HG03280 (cell line): ENCODE measurements at regions not wholly inside any gene's neighbourhood (a gene's known extent, or its start where the extent isn't known, plus 50 kb on each side); places are given as distances from the start of the nearest gene placed in this dataset.

Source experiments
- ATAC-seq: cut with Tn5 transposase; IDR thresholded peaks from one replicate; pipeline ENCODE4 v1.9.1; 2021; ENCODE audit warnings: mild to moderate bottlenecking, moderate library complexity; ENCODE audit not compliant: unreplicated experiment

DNA sequence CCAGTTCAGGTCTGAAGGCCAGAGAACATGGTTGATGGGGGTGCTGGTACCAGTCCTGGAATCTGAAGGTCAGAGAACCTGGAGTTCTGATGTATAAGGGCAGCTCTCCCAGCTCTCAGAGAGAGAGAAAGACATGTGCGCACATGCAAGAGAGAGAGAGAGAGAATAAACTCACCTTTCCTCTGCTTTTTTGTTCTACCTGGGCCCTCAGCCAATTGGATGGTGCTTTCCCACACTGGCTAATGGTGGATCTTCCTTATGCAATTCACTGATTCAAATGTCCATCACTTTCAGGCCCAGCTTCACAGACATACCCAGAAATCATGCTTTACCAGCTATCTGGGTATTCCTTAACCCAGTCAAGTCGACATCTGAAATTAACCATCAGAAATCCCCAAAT lies 377.7 kb upstream of the MEX3C start:
- ATAC-seq, result no peak

DNA sequence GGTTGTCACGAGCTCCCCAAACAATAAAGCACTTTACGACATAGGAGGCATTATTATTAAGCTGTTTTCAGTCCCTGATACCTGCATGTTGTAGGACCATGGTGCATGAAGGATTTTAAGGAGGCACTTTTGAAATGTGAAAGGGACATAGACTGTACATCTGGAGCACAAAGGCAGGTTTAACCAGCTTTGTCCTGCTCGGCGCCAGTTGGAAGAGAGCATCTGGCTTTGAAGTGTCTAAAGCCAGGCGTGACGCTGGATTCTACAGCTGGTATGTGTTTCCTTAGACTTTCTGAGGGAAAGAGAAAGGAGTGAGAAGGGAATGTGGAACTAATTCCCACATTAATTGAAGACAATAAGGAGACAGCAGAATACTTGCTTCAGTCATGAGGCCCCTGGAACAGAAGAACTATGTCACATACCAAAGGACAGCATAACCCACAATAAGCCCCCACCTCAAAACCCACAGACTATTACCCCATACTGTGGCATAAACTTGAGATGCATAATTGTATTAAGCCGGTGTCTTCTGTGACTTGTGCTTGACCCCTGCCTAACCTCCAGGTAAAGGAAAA lies 381.0 kb upstream of the MEX3C start:
- no peak for ATAC-seq

DNA sequence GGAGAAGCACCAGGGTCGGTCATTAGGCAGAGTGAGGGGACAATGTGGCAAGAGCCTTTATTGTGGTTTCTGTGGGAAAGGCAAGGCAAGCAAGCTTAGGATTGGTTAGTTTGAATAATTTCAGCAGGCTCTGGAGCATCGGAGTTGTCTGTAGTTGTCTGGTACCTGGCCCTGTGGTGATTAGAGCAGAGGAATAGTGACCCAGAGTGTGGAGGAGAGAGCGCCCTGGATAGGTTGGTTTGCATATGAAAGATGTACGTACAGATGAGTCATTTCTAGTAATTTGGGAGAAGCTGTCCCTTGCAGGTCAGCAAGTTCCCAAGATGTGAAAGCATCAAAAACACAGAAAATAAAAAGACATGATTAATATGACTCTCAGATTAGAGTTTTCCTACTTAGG lies 383.1 kb upstream of the MEX3C start:
- ATAC-seq, result no peak

DNA sequence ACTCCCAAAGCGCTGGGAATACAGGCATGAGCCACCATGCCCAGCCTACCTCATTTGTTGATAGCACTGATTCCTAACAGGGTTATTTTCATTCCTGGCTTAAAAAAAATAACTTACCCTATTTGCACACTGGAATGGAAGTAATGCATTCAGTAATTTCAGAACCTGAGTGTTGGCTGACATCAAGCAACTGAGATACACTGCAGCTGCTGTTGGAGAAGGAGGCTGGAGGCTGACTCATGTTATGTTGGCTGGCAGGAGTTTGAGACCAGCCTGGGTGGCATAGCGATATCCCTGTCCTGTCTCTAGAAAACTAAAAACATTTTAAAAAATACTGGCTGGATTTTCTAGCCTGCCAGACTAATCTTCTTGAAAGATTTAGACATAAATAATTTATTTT lies 385.1 kb upstream of the MEX3C start:
- no peak for ATAC-seq

DNA sequence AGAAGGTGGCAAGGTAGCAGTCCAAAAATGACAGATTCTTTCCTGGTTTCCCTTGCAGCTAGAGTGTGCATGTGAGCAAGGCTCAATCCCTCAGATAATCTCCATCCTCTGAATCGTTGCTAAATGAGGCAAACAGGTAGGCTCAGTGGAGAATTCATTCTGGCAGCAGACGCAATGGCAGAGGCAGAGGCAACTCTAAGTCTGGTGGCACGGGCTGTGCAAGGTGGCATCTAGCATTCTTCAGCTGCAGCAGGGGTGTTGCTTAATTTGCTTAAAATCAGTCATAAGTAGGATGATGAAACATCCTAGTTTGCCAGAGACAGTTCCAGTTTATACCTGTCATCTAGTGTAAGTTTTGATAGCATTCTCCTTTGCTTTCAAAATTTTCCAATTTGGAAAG lies 391.1 kb upstream of the MEX3C start:
- ATAC-seq, result no peak

DNA sequence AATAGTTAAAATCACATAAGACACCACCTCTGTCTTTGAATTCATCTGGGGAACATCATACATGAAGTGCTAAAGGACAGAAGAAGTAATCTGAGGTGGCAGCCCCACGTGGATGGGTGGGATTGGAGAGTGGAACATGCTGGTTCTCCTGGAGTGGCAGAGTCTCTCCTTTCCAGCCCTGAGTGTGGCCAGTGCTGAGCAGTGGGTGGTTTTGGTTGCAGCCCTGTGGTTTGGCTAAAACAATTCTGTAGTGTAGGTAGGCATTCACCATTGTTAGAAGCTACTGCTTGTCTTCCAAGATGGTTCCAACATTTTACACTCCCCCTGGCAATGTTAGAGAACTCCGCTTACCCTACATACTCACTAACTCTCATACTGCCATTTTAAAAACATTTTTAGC lies 396.4 kb upstream of the MEX3C start:
- no peak for ATAC-seq

DNA sequence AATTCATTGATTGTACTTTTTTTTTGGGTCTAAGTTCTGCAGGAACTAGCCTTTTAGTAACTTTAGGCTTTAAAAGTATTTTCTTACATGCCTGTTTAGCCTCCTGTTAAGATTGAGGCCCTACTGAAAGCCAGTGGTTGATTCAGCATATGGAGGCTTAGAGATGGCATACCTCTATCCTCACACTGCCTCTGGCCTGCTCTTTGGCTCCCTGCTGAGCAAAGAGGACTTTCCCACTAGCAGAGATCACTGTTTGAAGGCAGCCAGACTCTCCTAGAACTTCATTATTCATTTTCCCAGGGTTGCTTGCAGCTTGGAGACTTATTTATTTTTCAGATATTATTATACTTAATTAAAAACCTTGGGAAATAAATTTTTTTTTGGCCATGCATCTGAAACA lies 405.6 kb upstream of the MEX3C start:
- no peak for ATAC-seq

DNA sequence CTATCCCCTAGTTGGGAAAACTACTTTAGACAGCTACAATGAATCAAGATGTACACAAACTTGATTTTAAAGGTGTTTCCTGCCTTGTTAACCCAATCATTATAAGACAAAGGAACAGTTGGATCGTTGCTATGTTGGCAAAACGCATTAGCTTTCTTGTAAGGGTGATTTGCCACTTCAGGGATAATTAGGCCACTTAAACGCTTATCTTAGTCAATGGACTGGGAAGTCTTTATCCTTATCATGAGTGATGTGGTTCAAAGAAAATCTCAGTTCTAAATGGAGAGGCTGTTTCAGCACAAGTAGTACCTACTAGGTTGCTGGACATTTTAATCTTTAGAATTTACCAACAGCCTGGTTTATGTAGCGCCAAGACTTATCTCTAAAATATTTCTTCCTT lies 406.1 kb upstream of the MEX3C start:
- ATAC-seq, result no peak

DNA sequence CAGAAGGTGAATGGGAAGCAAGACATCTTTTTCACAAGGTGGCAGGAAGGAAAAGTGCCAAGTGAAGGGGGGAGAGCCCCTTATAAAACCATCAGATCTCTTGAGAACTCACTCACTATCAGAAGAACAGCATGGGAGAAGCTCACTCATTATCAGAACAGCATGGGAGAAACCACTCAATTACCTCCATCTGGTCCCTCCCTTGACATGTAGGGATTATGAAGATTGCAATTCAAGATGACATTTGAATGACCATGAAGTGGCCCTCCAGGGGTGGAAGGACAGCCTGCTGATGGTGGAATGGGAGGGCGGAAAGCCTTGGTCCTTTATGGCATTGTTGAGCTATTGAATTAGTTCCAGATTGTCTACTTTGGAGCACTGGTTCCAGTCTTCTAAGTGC lies 413.0 kb upstream of the MEX3C start:
- no peak for ATAC-seq

DNA sequence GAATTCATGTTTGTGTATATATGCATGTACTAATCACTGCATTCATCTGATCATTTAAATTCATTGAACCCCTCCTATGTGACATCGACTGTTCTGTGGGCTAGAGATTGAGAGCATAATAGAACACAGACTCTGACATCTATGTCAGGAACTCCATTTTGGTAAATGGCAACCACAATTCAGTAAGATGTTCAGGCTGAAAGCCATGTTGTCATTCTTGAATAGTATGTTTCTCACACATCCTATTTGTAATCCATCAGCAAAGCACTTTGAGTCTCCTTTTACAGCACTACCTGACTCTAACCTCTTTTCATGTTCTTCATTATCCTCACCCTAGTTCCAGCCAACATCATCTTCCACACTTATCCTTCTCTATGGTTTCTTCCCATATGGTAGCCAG lies 413.8 kb upstream of the MEX3C start:
- ATAC-seq, result no peak

DNA sequence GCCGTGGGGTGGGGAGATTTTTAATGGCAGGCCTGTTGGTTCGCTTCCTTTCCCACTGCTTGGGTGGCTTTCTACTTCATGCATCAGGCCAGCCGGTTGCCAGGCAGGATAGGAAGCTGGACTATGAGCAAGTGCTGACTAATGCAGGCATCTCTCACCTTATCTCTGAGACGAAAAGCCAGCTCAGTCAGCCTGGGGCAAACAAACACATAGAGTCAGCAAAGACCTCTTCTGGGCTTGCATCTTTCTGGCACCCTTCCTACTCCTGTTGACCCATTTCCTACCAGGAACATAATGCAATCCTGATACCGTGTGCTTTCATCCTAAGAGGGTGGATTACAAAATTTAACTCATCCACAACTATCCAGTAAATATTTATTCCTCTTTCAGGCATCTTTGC lies 416.6 kb upstream of the MEX3C start:
- ATAC-seq, result no peak

DNA sequence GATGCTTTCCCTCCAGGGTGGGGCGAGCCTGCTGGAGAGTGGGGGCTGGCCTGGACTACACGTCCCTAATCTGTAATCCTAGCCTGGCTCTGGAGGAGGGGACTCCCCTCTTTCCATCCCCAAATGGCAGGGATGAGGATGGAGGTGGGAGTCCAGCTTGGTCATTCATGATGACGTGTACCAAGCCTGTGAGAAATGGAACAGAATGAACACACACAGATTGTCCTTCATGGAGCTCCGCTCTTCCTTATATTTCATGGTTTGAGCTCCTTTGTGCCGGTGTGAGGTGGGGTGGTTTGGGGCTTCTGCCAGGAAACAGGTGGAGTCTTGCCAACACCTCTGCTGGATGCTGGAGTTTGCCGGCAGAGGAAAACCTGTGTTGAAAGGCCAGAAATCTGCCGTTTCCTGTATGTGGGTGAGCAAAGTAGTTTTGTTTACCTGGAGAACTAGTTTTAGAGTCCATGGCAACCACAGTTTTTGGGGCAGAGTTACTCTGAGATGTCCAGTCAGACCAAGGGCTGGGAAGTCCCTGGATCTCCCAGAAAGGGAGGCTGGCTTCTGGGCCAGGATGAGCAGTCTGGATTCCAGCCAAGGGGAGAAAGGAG lies 417.6 kb upstream of the MEX3C start:
- ATAC-seq, result no peak

DNA sequence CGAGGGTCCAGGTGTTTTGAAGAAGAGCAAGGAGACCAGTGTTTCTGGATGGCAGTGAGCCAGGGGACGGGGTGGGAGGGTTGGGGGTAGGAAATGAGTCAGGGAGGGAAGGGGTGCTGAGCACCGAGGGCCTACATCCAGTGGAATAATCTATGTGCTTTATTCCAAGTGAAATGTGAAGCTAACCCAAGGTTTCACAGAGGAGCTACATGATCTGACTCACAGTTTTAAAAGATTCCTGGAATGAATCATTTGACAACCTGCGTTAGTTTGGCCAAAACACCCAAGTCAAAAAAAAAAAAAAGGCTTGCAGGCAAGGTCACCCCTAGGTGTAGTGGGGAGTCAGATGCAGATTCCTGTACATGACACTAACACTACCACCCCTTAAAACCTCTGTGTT lies 419.7 kb upstream of the MEX3C start:
- ATAC-seq, result no peak

DNA sequence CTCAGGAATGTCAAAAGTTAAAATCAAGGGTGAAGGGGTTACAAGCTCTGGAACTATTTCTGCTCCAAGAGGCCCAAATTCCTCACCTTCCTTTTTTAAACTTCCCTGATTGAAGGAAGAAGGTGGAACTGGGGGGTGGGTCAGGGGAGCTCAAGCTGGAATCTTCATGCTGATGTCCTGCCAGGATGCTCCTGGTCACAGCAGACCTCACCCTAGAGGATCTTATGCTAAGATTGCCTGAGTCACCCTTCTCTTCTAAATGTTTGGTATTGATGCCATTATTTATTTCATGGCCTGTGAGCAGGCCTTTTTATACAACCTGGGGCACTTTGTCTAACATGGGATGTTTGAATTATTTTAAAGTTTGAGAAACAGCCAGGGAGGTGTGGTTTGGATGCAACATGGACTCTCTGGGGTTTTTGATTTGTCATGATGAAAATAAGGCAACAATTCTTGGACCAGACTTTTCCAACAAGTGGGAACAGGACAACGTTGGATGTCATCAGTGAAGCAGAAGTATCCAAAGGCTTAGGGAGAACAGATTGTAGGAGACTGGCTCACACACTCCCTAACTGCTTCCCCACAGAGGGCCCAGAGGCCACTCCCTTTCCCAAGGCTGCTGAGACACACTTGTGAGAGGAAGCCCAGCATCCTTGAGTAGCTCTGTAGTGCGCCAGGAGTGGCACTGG lies 420.2 kb upstream of the MEX3C start:
- ATAC-seq, result no peak

DNA sequence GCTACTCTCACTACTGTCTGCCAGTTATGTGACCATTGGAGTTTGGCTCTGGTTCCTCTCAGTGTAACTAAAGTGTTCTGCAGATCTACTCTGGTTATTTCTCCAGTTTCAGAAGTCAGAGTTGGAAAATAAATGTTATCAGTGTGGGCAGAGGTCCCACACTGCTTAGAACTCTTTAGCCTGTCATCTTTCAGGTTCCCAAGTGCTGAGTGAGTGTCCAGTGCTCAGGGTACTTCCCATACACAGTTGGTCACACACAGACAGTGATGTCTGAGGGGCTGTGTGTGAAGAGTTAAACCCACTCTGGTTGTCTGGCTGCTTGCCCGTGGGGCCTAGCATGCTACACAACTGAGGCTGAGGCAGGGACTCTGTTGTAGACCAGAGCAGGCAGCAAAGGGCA lies 421.8 kb upstream of the MEX3C start:
- ATAC-seq, result no peak

DNA sequence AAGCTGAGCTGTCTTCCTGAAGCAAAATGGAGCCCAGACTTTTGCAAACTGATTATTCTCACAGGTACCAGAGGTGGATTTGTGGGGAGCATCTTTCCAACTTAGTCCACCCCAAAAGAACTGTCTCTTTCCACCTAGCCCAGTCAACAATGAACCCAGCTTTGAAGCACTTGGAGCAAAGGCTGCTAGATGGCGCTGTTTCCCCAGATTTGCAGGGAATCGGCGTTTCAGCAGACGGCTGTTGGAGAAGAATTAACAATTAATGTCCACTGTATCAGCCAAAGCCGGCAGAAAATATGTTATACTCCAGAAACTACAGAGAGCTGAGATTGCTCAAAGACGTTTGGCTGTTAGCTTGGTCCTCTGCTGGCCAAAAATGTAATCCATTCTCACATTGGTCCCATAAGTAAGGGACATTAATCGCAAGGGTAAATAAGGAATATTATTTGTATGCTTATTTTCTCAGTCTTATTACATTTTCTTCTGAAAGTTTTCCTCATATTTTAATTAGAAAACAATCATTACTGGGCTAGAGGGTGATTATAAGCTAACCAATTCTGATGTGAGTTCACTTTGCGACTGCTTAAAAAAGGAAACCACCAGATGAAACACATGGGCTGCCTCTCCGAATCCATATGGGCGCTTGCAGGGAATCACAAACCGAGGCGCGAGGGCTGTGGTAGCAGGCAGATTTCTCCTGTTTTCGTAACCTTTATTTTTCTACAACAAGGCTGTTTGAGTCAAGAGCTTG lies 423.8 kb upstream of the MEX3C start:
- ATAC-seq, result peak; percentile 57

DNA sequence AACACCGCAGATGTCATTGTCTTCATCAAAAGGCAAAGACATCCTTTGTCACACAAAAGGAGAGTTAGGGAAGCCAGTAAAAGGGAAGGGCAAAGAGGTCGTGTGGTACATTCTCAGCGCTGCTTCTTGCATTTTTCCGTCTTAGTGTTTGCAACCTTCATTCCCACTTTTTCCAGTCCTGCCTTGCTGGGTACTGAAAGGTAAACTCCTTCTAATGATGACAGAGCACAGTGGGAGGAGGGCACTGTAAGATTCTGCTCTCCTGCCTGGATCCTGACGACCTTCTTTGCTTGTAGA lies 424.3 kb upstream of the MEX3C start:
- no peak for ATAC-seq

DNA sequence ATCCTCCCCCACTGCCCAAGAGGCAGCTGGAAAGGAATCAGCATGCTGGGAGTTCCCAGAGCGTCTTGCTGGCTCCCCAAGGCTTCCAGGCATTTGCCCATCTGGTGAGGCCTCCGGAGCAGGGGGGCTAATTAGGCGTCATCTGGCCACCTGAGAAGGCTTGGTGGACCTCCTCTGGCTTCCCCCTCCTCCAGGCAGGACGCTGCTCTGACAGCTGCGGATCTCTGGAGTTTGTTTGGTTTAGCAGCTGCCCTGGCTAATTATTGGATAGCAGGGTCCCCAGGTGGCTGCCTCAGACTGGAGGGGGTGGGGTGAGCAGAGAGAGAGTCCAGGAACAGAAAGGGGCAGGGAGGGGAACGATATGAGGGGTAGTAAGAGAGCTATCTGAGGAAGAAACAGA lies 425.2 kb upstream of the MEX3C start:
- ATAC-seq, result no peak

DNA sequence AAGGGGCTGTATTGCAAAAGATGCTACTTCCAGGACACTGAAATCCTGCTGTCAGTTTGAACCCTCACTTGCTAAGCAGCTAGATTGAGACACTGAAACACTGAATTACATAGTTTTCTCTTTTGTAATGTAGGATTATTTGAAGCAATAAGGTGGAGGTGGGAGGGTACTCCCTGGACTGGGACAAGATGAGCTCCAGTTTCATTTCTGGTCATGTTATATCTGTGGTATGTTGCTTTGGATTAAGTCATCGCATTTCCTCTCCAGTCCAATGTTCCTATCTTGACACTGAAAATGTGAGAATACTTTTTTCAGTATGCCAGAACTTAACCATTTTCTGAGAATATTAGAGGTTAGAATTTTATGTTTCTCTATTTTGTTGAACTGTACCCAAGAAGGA lies 426.2 kb upstream of the MEX3C start:
- no peak for ATAC-seq

DNA sequence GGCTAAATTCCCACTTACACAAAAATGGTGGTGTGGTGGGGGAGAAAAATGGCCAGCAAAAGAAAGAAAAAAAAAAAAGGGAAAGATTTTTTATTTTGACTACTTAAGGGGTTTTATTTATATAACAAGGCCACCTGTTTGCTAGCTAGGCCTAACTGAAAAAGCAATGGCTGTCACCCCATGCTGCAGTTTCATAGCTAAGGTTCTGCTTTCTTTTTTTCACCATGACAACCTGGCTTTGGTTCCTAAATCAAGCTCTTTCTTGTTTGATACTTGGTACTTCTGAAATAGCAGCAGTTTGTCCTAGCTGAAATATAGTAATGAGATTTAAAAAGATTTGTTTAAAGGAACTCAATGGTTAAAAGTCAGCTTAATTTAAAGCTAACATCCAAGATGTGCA lies 433.2 kb upstream of the MEX3C start:
- peak; percentile 82 for ATAC-seq

DNA sequence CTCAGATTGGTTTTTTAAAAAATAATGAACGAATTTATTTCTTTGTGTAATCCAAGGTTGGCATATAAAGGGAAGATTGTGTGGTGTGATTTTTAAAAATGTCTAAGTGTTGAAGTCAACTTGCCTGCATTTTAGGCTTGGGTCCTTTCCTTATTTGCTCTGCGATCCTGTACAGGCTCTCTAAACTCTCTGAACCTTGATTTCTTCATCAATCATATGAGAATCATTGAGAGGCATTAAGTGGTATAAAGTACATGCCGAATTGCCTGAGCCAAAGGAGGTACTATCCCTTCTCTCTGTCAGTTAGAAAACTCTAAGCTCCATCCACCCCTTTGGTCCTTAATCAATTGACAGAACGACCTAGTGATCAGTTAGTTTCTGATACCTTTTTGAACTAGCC lies 440.4 kb upstream of the MEX3C start:
- ATAC-seq, result no peak

DNA sequence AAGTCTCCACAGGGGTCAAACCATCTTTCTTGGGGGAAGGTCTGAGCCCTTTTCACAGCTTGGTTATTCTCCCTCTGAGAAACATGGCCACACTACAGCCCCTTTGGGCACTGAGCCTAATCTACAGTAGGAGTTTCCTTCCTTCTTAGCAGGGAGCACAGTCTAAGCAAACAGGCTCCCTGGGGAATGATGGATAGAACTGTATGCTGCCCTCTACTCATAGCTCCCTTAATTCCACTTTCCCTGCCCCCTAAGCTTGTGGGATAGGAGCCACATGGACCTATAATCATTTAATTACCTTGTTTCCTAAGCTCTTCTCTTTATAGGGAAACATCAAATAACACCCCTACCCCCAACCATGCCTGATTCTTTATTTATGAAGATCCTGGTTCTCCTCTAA lies 442.1 kb upstream of the MEX3C start:
- ATAC-seq, result no peak
